Kidney capillary endothelial cell (primary cell): ENCODE measurements at regions not wholly inside any gene's neighbourhood (a gene's known extent, or its start where the extent isn't known, plus 50 kb on each side); places are given as distances from the start of the nearest gene placed in this dataset.
A peak's percentile ranks its signal among the peaks of the same experiment; 100 is the strongest.
"Not testable (repeated sequence)": the region's sequence is repeated elsewhere in the genome, so short reads cannot be mapped to it uniquely, and the experiment has no call there.

Source experiments
- DNase-seq: peaks from one replicate; pipeline ENCODE4 v3.0.0-alpha.2; 2018; ENCODE audit warnings: low spot score

DNA sequence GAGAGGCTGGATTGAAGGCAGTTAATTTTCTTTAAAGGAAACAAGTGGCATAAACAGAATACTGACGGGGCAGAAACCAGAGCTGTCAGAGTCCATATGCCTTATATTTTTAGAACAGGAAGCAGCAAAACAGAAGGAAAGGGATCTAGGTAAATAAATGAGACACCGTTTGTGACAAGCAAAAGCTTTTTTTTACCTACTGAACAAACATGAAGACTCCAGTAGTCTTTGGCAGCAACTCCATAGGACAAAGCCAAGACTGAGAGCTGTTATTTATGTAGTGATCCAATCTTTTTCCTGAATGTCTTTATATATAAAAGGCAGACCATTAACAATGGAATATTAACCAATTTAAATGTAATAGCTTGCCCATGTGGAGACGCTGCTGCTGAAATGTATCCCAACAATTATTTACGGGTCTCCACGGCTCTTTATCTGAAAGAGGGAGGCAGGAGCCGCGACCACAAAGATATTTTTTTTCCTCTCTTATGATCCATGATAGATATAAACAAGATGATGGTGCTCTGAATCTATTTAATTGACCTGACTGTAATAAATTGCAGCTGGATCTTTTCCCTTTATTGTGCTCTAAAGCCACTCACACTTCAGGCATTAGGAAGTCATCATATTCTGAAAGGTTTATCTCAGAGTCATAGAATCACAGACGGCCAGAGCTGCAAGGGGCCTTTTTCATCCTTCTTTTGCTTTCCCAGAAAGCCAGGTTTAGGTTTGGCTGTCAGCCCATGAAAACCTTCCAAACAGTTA lies 687.8 kb downstream of the EFNB2 start:
- no peak for DNase-seq

DNA sequence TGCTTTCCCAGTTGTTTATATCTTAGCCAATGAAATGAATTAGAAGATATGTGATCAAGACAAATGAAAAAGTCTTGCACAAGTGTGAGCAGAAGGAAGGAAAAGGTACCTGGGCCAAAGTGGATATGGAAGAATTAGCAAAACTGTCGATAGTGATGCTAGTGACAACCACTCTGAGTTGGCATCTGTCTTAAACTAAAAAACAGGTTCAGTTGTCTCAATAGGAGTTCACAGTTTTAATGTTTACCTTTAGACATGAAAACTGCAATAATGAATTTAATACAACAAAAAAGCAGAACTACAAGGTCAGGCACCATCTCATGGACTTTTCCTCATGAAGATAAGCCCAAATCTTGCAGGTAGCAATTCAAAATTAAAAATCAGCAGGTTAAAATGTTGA lies 688.5 kb downstream of the EFNB2 start:
- no peak for DNase-seq

DNA sequence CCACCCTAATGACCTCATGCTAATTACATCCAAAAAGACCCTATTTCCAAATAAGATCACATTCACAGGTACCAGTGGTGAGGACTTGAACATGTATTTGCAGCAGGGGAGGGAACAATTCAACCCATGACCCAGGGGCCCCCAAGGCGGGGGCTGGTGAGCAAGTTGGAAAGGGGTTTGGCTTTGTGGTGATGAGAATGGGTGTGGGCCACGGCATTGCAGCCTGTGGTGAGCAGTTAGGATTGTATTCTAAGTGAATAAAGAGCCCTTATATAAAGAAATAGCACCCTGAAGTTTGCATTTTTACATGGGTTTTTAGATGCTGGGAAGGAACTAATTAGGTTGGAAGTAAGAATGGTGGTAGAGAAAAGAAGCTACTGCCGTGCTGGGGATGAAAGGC lies 694.2 kb downstream of the EFNB2 start:
- DNase-seq: no peak

DNA sequence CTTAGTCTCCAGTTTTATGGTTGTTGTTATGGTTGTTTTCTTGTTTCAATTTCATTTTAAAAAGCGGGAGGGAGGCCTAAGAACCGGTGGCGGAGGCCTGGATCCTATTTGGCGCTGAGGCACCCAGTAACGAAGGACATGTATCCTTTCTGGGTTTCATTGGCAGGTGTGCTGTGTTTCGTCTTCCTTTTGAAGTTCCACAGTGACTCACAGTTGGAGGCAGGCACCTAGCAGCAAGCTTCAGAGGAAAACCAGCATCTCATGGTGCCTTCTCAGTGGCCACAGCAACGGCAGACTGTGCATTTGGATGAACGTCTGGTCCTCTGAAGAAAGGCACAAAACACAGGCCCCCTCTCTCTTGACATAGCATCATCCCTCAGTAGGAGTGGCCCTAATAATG lies 697.2 kb downstream of the EFNB2 start:
- no peak for DNase-seq

DNA sequence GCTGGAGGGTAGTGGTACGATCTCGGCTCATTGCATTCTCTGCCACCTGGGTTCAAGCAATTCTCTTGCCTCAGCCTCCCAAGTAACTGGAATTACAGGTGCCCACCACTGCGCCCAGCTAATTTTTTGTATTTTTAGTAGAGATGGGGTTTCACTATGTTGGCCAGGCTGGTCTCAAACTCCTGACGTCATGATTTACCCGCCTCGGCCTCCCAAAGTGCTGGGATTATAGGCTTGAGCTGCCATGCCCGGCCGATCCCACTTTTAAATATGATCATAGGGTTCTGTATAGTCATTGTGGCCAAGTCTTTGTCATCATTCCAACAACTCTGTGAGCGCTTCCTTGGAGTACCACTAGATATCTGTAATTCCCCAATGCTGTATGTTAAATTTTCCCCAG lies 698.2 kb downstream of the EFNB2 start:
- not testable (repeated sequence) for DNase-seq

DNA sequence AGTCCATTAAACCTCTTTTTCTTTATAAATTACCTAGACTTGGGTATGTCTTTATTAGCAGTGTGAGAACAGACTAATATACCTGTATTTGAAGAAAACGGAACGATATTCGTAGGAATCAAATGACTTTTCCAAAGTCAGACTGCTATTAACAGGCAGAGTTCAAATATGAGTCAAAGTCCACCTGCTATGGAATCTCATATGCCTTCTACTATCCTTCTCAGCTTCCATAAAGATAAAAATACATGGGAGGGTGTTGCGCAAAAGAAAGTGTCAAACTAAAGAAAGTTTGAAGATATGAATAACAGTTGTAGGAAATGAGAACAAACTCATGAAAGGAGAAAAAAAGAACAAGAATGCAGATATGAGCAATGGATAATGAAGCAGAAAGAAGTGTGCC lies 704.6 kb downstream of the EFNB2 start:
- DNase-seq: no peak

DNA sequence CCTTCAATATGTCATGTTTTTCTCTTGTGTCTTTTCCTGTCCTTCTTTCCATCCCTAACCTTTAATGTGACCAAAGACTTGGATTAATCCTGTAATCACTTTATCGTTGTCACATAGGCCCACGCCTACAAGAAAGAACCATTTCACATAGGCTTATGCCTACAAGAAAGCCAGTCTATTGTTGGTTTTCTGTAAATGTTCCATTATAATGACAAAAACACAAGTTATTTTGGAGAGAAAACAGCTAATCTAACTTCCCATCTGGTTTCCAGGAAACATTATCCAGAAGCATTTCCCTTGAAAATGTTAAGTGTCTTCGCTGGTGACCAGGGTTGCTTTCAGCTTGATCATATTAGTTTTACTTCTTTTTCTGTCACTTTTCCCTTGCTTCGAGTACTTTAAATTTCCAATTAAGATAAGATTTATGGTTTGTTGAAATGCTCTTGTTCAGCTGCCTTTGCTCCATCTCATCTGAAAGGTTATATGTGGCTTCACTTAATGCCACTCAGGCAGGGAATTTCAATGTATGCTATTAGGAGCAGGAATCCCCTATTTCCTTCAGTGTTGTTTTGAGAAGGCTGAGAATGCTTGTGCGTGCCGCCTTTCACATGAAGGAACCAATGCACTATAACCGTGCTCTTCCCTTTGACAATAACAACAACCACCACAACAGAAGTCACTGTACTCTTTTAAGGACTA lies 708.2 kb downstream of the EFNB2 start:
- DNase-seq: peak; percentile 7

DNA sequence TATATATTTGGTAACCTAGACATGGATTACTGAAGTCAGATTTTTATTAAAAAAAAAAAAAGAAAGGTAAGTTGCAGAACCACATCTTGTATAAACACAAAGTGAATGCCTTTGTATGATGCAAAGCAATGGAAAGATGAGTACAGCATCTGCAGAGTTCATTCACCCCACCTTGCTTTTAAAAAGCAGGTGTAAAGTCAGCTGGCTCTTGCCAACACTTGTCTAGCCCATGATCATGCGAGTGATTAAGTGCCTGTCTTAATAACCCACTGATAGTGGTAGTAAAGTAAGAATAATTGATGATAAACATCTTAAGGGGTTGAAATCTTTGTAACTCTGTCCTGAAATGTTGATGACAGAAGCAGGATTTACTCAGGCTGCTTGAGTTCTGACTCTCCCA lies 710.4 kb downstream of the EFNB2 start:
- no peak for DNase-seq

DNA sequence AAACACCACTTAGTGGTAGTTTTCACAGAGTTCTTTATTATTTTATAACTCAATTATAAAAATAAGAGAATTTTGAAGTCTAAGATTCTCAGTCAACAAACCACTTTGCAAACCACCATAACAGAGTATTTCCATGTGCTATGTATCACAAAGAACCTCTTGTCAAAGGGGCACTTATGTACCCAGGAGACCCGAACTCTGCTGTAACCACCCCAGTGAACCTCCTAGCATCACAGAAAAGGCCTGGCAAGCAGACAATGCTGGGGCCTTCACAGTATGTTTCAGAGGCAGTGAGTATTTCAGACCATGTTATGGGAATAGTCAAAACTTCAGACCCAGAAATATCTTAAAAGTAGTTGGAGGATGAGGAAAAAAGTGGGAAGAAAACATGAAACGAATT lies 714.1 kb downstream of the EFNB2 start:
- no peak for DNase-seq

DNA sequence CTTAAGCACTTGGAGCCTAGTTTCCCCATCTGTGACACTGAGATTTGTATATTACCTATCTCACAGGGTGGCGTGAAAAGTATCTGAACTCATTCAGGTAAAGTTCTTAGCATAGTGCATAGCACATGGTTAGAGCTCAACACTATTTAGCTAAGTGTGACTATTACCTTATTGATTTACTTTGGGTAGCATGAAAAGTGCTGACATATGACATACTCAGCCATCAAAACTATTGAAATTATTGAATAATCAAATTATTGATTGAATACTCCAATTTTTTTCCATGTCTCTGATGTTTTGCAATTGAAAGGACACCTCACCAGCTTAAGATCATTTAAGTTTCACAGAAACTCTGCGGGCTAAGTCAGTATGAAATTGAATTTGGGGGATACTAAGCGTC lies 715.0 kb downstream of the EFNB2 start:
- no peak for DNase-seq

DNA sequence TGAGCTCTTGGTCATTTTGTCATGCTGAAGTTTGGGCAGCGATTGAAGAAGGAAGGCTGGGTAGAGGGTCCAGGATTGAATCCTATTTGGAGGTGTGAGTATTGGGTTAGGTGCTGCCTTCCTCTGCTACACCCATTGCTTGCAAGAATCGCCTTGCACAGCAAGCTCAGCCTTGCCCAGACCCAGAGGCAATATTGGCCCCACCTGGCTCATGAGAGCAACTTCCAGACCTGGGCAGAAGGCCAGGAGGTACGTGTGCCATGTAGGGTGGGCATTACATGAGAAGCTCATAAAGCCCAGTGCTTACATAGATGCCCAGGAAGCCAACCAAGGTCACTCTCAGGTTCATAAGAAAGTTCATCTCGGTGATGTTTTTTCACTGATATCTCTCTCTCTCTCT lies 718.0 kb downstream of the EFNB2 start:
- DNase-seq: no peak

DNA sequence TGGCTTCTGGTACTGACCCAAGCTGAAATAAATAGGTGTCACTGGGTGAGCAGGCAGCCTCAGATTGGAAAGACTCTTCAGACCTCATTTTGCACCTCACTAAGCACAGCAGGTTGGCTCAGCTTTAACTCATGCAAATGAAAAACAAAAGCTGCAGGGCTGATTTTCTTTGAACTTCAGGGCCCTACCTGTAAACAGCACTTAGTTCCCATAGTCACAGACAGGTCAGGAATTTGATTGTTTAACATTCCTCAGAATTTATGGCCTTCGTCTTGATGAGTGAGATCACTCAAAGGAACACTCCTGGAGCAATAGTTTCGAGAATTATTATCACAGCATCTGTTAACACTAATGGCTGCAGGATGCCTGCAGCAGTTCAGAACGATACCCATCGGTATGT lies 718.5 kb downstream of the EFNB2 start:
- no peak for DNase-seq

DNA sequence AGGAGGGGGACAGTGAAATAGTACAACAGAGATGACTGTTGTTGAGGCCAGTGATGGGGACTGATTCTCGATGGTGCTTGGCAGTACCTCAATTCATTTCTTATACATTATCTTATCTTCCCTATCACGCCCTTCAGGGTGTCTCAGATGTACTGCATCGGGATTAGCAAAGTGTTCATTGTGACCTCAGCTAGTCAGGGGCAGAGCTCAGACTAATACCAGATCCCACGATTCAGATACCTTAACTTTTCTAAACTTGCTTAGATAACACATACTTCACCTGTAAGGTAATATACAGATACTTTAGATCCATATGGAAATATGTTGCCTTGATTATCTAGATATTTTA lies 720.6 kb downstream of the EFNB2 start:
- DNase-seq: no peak

DNA sequence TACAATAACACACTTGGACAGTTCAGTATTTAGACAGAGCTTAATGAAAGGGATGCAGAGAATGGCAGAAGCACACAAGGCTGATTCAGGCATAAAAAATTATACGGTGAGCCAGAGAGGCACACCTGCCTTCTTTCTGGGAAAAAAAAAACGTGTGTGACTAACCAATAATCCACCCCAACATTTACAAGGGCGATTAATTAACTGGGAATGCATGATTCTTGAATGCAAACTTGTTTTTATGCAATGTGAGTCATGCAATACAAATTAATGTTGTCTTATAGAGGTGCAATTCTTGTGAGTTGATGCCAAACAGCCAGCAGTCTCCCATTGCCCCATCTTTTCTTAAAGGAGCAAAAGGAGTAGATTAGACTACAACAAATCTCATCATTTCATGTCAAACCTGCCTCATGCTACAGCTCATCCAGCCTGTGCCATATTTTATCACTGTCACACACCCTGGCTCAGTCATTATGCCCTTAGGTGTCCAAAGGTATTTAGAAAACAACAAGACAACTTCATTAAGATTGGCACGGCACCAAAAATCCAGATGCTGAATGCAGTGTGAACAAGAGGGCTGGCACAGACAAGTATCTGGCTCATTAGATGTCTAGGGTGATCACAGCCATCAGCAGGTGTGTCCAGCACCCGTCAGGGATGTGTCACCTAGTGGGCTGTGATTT lies 721.1 kb downstream of the EFNB2 start:
- DNase-seq: no peak

DNA sequence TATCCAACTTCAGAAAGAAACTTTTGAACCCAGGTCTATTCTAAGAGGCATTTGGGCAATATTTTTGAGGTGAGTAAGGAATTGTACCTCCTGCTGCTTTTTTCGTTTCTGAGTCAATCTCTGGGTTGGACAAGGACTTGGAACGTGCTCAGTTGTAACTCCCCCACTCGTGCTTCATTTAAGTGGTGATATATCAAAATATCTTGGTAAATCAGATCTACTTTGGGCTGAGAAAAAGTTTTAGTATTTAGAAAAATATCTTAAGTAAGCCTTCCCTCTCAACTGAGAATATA lies 728.9 kb downstream of the EFNB2 start:
- no peak for DNase-seq

DNA sequence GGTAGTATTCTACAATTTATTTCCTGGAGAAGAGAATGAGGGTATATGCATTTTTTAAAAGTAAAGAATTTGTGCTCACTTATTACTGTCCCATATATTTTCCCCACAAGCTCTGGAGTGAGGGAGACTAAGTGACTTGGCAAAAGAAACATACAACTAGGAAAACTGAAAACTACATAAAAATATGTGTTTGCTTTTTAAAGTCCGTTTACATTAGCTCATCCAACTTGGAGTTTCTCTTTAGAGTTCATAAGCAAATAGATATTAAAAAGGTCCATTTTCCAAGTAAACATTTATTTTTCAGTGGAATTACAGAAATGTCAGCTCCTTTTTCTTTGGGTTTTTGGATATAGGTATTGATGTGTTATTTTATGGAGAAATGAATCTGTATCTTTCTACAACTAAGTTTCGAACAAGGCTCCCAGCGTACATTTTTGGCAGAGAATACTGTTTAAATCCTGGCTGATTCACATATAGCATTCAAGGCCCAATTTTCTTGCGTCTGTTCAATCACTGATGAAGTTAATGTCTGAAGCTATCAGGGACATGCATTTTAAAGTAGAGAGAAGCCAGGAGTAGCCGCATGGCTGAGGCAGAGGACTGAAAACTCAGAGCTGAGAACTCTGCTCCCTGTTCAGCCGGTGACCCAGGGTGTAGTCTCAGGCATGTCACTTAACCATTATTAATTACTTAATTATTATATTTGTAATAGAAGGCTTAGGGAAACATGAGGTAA lies 729.4 kb downstream of the EFNB2 start:
- no peak for DNase-seq

DNA sequence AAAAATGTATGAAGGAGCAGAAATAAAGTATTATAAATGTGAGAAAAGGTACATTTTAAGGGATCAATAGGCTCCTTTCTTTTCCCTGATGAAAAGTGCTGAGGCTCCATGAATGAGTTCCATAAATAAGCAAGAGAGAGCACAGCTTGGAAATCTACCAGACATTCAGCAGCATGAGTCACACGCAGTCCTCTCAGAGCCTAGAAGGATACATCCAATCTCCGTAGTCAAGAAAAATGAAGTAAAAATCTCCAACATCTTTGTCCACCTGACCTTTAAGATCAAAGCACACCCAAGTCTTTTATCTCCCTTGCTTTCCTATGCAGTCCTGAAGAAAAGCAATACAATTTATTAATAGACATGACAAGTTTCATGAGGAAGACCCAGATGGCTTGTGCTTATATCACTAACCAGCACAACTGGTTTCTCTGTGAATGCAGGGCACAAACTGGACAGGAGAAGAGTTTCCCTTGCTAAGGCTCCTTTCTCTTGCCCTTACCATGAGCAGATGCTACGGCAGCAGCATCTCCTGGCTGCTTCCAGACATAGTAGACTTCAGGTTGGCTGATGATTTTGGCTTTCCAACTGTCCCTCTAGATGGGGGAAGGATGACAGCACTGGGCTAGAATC lies 730.8 kb downstream of the EFNB2 start:
- no peak for DNase-seq

DNA sequence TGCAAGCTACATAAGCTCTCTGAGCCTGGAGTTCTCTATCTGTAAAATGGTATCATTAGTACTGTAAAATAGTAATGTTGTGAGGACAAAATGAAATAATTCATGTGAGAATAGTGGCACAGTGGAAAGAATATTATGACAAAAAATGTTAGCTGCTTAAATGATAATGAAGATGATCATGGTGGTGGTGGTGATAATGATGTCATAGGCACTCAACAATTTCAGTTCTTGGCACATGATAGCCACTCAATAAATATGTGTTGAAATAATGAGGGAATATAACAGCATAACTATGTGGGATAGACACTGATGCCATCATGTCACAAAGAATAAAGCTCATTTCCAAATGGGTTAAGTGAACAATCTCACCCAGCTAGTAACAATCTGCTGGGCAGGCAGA lies 736.3 kb downstream of the EFNB2 start:
- DNase-seq: no peak

DNA sequence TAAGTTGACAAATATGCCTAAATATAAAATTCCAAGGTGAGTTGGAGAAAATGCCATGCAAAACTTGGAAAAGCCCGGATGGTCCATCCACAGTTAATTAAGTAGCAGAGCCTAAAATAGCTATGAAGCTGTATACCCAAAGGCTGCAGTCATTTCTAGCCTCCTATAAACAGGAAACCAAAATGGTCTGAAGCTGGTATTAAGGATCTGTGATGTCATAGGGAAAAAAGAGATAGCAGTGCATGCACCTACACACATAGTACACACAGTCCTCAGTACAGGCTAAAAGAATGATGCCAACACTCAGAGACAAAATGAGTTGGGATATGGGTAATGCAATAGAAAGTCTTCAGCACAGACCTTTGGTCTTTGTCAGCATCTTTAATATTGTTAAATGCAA lies 736.9 kb downstream of the EFNB2 start:
- DNase-seq: no peak

DNA sequence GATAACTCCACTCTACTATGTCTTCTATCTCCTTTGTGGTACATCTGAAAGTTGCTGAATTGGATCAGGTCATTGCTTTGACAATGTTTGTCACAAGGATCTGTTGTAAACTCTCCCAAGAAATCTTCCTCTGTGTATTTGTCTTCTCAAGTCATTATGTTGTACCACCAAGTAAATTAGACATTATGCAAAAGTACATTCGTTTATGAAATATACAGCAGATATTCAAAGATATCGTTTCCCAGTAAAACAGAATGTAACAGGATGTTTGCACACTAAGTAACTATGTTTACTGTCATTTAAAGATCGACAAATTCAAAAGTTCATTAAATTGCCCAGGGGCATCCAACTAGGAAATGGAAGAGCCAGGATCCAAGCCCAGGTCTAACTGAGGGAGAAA lies 739.4 kb downstream of the EFNB2 start:
- no peak for DNase-seq

DNA sequence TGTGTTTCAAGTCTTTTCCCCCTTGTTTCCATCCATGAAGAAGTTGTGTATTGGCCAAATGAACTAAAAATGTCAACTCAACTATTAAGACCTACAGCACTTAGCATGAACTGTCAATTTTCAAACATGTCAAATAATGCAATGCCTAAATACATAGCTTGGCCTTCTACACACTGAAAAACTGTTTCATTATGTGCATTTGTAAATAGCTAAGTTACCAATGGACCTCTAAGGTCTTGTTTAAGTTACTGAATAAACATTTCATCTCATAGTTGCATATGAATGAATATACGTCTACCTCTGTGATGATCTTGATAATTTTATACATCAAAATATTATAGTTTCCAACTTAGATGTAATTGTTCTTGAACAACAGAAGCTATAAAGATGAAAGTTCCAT lies 744.5 kb downstream of the EFNB2 start:
- no peak for DNase-seq

DNA sequence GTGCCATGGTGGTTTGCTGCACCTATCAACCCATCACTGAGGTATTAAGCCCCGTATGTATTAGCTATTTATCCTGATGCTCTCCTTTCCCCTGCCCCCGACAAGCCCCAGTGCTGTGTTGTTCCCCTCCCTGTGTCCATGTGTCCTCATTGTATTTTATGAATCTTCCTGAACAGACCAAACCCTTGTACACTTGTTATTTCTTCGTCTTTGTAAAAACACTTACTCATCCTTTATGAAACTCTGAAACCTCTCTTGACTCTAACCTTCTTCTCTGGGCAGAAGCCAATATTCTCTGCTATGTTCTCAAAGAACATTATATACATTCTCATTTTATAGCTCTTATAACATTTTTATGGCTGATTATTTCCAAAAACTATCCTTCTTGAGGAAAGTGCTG lies 746.9 kb downstream of the EFNB2 start:
- no peak for DNase-seq

DNA sequence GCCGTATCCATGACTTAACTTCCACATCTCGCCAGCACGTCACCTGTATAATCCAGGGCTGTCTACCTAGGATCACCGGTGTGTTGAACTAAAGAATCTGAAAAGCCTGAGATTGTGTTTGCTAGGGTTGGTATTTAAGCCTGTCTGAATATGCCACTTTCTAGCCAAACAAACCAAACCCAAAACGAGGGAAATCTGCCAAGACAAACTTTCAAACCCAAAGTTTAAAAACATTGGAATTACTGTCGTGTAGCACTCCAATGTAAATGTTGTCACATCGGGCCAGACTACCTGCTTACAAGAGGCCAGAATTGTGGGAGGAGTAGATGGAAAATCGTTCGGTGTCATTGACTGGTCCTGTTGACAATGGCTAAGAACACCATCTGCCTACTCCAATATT lies 747.8 kb downstream of the EFNB2 start:
- no peak for DNase-seq
